ENCODE measurements at regions not wholly inside any gene's neighbourhood (a gene's known extent, or its start where the extent isn't known, plus 50 kb on each side); places are given as distances from the start of the nearest gene placed in this dataset.

DNA sequence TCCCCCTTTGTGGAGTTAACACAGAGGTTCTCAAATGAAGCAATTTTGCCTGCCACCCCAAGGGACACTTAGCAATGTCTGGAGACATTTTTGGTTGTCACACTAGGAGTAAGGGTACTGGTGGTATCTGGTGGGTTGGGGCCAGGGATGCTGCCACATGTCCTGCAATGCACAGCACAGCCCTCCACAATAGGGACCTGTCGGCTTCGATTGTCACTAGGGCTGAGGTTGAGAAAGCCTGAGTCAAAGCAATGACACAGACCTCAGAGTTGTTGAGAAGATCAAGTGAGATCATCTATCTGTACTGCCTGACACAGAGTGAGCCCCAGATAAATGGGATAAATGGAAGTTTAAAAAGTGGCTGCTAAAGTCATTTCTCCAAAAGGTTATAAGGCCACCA is 249.2 kb upstream of the KLF4 start:
- intact Hi-C loops (cut with micrococcal nuclease; ENCODE audit: unreplicated experiment) = no loop called here
- TF ChIP-seq CTCF (IDR thresholded peaks at IDR 0.05; ENCODE audit: unreplicated experiment) = no peak
- H3K9me3 Mint-ChIP-seq (ENCODE audit: low read depth, unreplicated experiment) = no peaks in the 10 kb centered on the region
- no TSS peak for BruUV-seq (replicated peaks)
- CTCF ChIA-PET = no interaction called here
- no peak for DNase-seq
- no peaks in the 10 kb centered on the region for H3K36me3 Mint-ChIP-seq (ENCODE audit: insufficient read depth, unreplicated experiment)
- H3K4me3 Mint-ChIP-seq (ENCODE audit: low read depth, unreplicated experiment) = no peak overlapping the region
- no peak overlapping the region for H3K27ac Mint-ChIP-seq (ENCODE audit: unreplicated experiment)
- peaks cover 17% of the 10 kb centered on the region for H3K4me1 Mint-ChIP-seq (ENCODE audit: low read depth, unreplicated experiment)
- H3K27me3 Mint-ChIP-seq (ENCODE audit: unreplicated experiment) = no peaks in the 10 kb centered on the region

- Mint-ChIP-seq H3K4me1 (ENCODE audit: low read depth, unreplicated experiment) (peaks cover 17% of the 10 kb centered on the region), H3K27ac (ENCODE audit: unreplicated experiment) (no peak overlapping the region), H3K36me3 (ENCODE audit: insufficient read depth, unreplicated experiment) (no peaks in the 10 kb centered on the region), H3K4me3 (ENCODE audit: low read depth, unreplicated experiment) (no peak overlapping the region), H3K9me3 (ENCODE audit: low read depth, unreplicated experiment) (no peaks in the 10 kb centered on the region), H3K27me3 (ENCODE audit: unreplicated experiment) (no peaks in the 10 kb centered on the region)
- intact Hi-C loops (cut with micrococcal nuclease; ENCODE audit: unreplicated experiment) = no loop called here
- no peak for DNase-seq
- TF ChIP-seq CTCF (IDR thresholded peaks at IDR 0.05; ENCODE audit: unreplicated experiment) = no peak
- no TSS peak for BruUV-seq (replicated peaks)
- CTCF ChIA-PET = interaction anchor here (0.6 kb wide), 1 partner anchor 160 kb away, joined by 4 read pairs; no protein-coding TSS in a partner anchor
Measured at GRCh38 chr9:107737987-107738743, 248.6 kb upstream of the KLF4 start.

GRCh38 chr9:107737610-107737986 is 248.0 kb upstream of the KLF4 start:
- BruUV-seq (replicated peaks) = no TSS peak
- H3K36me3 Mint-ChIP-seq (ENCODE audit: insufficient read depth, unreplicated experiment) = no peaks in the 10 kb centered on the region
- H3K9me3 Mint-ChIP-seq (ENCODE audit: low read depth, unreplicated experiment) = no peaks in the 10 kb centered on the region
- no peak for TF ChIP-seq CTCF (IDR thresholded peaks at IDR 0.05; ENCODE audit: unreplicated experiment)
- CTCF ChIA-PET = interaction anchor here (0.6 kb wide), 1 partner anchor 160 kb away, joined by 4 read pairs; no protein-coding TSS in a partner anchor
- H3K27me3 Mint-ChIP-seq (ENCODE audit: unreplicated experiment) = no peaks in the 10 kb centered on the region
- no peak for DNase-seq
- intact Hi-C loops (cut with micrococcal nuclease; ENCODE audit: unreplicated experiment) = no loop called here
- no peak overlapping the region for H3K4me3 Mint-ChIP-seq (ENCODE audit: low read depth, unreplicated experiment)
- peaks cover 17% of the 10 kb centered on the region for H3K4me1 Mint-ChIP-seq (ENCODE audit: low read depth, unreplicated experiment)
- H3K27ac Mint-ChIP-seq (ENCODE audit: unreplicated experiment) = no peak overlapping the region

GRCh38 chr9:107735821-107736220 is 246.3 kb upstream of the KLF4 start:
- no peak overlapping the region for H3K4me3 Mint-ChIP-seq (ENCODE audit: low read depth, unreplicated experiment)
- intact Hi-C loops (cut with micrococcal nuclease; ENCODE audit: unreplicated experiment) = no loop called here
- no peaks in the 10 kb centered on the region for H3K9me3 Mint-ChIP-seq (ENCODE audit: low read depth, unreplicated experiment)
- H3K4me1 Mint-ChIP-seq (ENCODE audit: low read depth, unreplicated experiment) = peaks cover 17% of the 10 kb centered on the region
- no TSS peak for BruUV-seq (replicated peaks)
- no peak for TF ChIP-seq CTCF (IDR thresholded peaks at IDR 0.05; ENCODE audit: unreplicated experiment)
- no peak overlapping the region for H3K27ac Mint-ChIP-seq (ENCODE audit: unreplicated experiment)
- H3K27me3 Mint-ChIP-seq (ENCODE audit: unreplicated experiment) = no peaks in the 10 kb centered on the region
- CTCF ChIA-PET = interaction anchor here (0.6 kb wide), 1 partner anchor 135 kb away, joined by 7 read pairs; no protein-coding TSS in a partner anchor
- DNase-seq = no peak
- no peaks in the 10 kb centered on the region for H3K36me3 Mint-ChIP-seq (ENCODE audit: insufficient read depth, unreplicated experiment)
